ENCODE measurements at regions not wholly inside any gene's neighbourhood (a gene's known extent, or its start where the extent isn't known, plus 50 kb on each side); places are given as distances from the start of the nearest gene placed in this dataset.

GRCh38 chr7:118045629-118046028 is 138.3 kb upstream of the LSM8 start:
- no peak for TF ChIP-seq CTCF (IDR thresholded peaks at IDR 0.05; ENCODE audit: insufficient read depth, low read length, missing control alignments)
- DNase-seq (ENCODE audit: low read depth, low spot score): no peak
- POLR2A ChIA-PET: no interaction called here
- H3K4me3 ChIP-seq (ENCODE audit: low read depth, low read length): no peak overlapping the region
- CTCF ChIA-PET: no interaction called here

GRCh38 chr7:118046086-118046485 is 137.9 kb upstream of the LSM8 start:
- H3K4me3 ChIP-seq (ENCODE audit: low read depth, low read length): no peak overlapping the region
- TF ChIP-seq CTCF (IDR thresholded peaks at IDR 0.05; ENCODE audit: insufficient read depth, low read length, missing control alignments): no peak
- CTCF ChIA-PET: no interaction called here
- no peak for DNase-seq (ENCODE audit: low read depth, low spot score)
- POLR2A ChIA-PET: no interaction called here

- no peak for DNase-seq (ENCODE audit: low read depth, low spot score)
- ChIA-PET CTCF (no interaction called here), POLR2A (no interaction called here)
- H3K4me3 ChIP-seq (ENCODE audit: low read depth, low read length): no peak overlapping the region
- no peak for TF ChIP-seq CTCF (IDR thresholded peaks at IDR 0.05; ENCODE audit: insufficient read depth, low read length, missing control alignments)
Measured at GRCh38 chr7:118046801-118047200, 137.2 kb upstream of the LSM8 start.

- no peak for DNase-seq (ENCODE audit: low read depth, low spot score)
- TF ChIP-seq CTCF (IDR thresholded peaks at IDR 0.05; ENCODE audit: insufficient read depth, low read length, missing control alignments): no peak
- POLR2A ChIA-PET: no interaction called here
- no peak overlapping the region for H3K4me3 ChIP-seq (ENCODE audit: low read depth, low read length)
- CTCF ChIA-PET: no interaction called here
Measured at GRCh38 chr7:118052336-118052735, 131.6 kb upstream of the LSM8 start.

GRCh38 chr7:118053353-118053752 is 130.6 kb upstream of the LSM8 start:
- TF ChIP-seq CTCF (IDR thresholded peaks at IDR 0.05; ENCODE audit: insufficient read depth, low read length, missing control alignments): no peak
- no peak overlapping the region for H3K4me3 ChIP-seq (ENCODE audit: low read depth, low read length)
- ChIA-PET CTCF (no interaction called here), POLR2A (no interaction called here)
- DNase-seq (ENCODE audit: low read depth, low spot score): no peak

GRCh38 chr7:118054529-118054928 is 129.4 kb upstream of the LSM8 start:
- ChIA-PET POLR2A (no interaction called here), CTCF (no interaction called here)
- no peak for DNase-seq (ENCODE audit: low read depth, low spot score)
- H3K4me3 ChIP-seq (ENCODE audit: low read depth, low read length): no peak overlapping the region
- no peak for TF ChIP-seq CTCF (IDR thresholded peaks at IDR 0.05; ENCODE audit: insufficient read depth, low read length, missing control alignments)

Measured in AG04449 (cell line).